ENCODE measurements at regions not wholly inside any gene's neighbourhood (a gene's known extent, or its start where the extent isn't known, plus 50 kb on each side); places are given as distances from the start of the nearest gene placed in this dataset.

DNA sequence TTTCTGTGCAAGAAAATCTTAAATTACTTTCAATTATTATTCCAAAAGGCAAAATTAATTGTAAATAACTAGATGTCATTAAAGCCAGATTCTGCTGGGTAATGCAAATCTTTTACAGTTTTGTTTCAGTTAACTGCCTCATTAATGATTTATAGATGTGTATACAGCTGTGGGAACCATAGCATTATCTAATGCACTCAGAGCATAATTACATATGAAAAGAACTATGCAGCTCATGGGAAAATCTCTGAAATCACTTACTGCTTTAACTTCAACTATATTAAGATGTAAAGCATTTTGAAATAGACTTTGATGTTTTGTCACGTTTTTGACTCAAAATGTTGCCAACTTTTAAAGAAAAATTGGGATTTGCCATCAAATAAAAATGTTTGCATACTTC, 630.3 kb upstream of the KLHL4 start:
- Histone ChIP-seq H3K27ac (no peak overlapping the region), H3K4me3 (ENCODE audit: low read depth, low read length) (no peak overlapping the region), H3K9me3 (ENCODE audit: severe bottlenecking) (no peaks in the 10 kb centered on the region), H3K27me3 (ENCODE audit: insufficient read depth, low read depth, severe bottlenecking) (peaks cover 5% of the 10 kb centered on the region), H3K36me3 (no peaks in the 10 kb centered on the region)
- no peak for DNase-seq
- TF ChIP-seq, protein P1, sequence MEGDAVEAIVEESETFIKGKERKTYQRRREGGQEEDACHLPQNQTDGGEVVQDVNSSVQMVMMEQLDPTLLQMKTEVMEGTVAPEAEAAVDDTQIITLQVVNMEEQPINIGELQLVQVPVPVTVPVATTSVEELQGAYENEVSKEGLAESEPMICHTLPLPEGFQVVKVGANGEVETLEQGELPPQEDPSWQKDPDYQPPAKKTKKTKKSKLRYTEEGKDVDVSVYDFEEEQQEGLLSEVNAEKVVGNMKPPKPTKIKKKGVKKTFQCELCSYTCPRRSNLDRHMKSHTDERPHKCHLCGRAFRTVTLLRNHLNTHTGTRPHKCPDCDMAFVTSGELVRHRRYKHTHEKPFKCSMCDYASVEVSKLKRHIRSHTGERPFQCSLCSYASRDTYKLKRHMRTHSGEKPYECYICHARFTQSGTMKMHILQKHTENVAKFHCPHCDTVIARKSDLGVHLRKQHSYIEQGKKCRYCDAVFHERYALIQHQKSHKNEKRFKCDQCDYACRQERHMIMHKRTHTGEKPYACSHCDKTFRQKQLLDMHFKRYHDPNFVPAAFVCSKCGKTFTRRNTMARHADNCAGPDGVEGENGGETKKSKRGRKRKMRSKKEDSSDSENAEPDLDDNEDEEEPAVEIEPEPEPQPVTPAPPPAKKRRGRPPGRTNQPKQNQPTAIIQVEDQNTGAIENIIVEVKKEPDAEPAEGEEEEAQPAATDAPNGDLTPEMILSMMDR (IDR thresholded peaks at IDR 0.05; ENCODE audit: low read depth, low read length), result no peak

DNA sequence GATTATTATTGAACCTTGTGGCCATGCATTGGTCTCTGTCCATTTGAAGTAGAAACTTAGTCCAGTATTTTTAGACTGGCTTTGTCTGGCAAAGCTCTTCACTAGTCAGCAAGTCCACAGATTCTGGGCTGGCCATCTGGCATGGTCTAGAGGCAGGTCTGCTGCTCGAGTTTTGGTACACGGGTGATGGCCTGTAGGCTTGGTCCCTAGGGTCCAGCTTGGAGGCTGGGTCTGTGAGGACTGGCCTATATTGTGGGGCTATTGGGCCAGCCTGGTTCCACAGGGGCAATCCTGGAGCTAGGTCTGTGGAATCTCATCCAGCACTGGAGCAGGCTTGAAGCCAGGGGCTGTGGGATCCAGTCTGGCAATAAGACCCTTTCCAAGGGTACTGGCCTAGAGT, 607.6 kb upstream of the KLHL4 start:
- Histone ChIP-seq H3K36me3 (no peaks in the 10 kb centered on the region), H3K4me3 (ENCODE audit: low read depth, low read length) (no peak overlapping the region), H3K9me3 (ENCODE audit: severe bottlenecking) (no peaks in the 10 kb centered on the region), H3K27ac (no peak overlapping the region), H3K27me3 (ENCODE audit: insufficient read depth, low read depth, severe bottlenecking) (peaks cover 4% of the 10 kb centered on the region)
- no peak for DNase-seq
- TF ChIP-seq, protein P1 (IDR thresholded peaks at IDR 0.05; ENCODE audit: low read depth, low read length), result no peak

DNA sequence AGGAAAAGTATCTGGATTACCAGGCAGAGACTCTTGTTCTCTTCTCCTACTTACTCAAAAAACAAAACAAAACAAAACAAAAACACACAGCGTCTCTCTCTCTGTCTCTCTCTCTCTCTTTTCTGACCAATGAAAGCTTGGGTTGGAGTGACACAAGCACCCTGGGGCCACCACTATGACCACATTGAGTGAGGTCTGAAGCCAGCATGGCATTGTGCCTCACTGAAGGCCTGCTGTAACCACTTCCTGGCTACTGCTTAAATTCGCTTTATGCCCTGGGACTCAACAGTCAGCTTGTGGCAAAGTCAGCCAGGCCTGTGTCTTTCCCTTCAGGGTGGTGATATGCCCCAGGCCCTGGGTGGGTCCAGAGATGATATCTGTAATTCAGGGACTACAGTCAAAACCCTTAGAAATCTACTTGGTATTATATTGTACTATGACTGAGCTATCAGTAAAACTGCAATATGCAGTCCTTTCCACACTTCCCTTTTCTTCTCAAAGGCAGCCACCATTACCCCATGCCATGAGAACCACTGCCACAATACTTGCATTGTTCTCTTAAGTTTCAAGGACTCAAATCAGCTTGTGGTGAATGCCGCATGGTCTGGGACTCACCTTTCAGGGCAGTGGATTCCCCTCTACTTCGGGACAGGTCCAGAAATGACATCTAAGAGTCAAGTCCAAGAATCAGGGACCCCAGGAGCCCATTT, 606.8 kb upstream of the KLHL4 start:
- Histone ChIP-seq H3K4me3 (ENCODE audit: low read depth, low read length) (no peak overlapping the region), H3K36me3 (no peaks in the 10 kb centered on the region), H3K27me3 (ENCODE audit: insufficient read depth, low read depth, severe bottlenecking) (peaks cover 4% of the 10 kb centered on the region), H3K9me3 (ENCODE audit: severe bottlenecking) (no peaks in the 10 kb centered on the region), H3K27ac (no peak overlapping the region)
- TF ChIP-seq, protein P1 (IDR thresholded peaks at IDR 0.05; ENCODE audit: low read depth, low read length), result no peak
- no peak for DNase-seq

DNA sequence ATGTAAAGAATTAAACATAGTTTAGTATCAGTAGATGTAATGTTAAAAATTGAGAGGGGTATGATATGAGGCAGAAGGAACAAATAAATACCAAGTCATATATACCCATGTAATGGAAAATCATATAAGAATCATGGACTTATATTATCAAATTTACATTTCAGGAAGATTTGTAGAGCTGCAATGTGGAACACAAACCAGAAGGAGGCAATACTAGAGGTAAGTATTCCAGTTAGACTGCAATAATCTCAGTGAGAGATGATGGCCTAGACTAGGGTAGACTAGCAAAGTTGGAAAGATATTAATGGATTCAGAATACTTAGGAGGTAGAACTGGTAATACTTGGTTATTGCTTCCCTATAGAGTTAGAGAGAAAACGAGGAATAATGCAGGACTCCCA, 603.0 kb upstream of the KLHL4 start:
- DNase-seq, result no peak
- Histone ChIP-seq H3K27ac (no peak overlapping the region), H3K9me3 (ENCODE audit: severe bottlenecking) (no peaks in the 10 kb centered on the region), H3K27me3 (ENCODE audit: insufficient read depth, low read depth, severe bottlenecking) (peaks cover 20% of the 10 kb centered on the region), H3K4me3 (ENCODE audit: low read depth, low read length) (no peak overlapping the region), H3K36me3 (no peaks in the 10 kb centered on the region)
- TF ChIP-seq, protein P1 (IDR thresholded peaks at IDR 0.05; ENCODE audit: low read depth, low read length), result no peak

GRCh38 chrX:86917959-86918358, 599.6 kb upstream of the KLHL4 start:
- no peaks in the 10 kb centered on the region for H3K9me3 ChIP-seq (ENCODE audit: severe bottlenecking)
- H3K27me3 ChIP-seq (ENCODE audit: insufficient read depth, low read depth, severe bottlenecking), result peaks cover 35% of the 10 kb centered on the region
- DNase-seq, result no peak
- H3K36me3 ChIP-seq, result no peaks in the 10 kb centered on the region
- H3K27ac ChIP-seq, result no peak overlapping the region
- TF ChIP-seq, protein P1 (IDR thresholded peaks at IDR 0.05; ENCODE audit: low read depth, low read length), result no peak
- H3K4me3 ChIP-seq (ENCODE audit: low read depth, low read length), result no peak overlapping the region

DNA sequence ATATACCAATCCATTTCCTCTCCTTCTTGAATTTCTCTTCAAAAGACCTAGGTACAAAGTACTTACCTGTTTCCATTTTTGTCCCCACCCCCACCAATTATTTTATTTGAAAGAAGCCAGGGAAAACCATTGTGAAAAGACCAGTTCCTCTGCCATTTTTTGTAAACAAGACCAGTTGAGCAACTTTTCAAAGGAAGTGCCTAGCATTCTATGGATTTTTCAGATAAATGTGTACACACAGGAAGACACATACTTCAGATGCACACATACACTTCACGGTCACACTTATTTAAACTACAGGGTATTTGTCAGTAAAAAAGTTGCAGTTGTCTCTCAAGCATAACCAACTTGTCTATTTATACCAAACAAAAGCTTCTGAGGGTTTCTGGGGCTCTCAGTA, 587.2 kb upstream of the KLHL4 start:
- DNase-seq, result no peak
- H3K27ac ChIP-seq, result no peak overlapping the region
- TF ChIP-seq, protein P1 (IDR thresholded peaks at IDR 0.05; ENCODE audit: low read depth, low read length), result no peak
- no peak overlapping the region for H3K4me3 ChIP-seq (ENCODE audit: low read depth, low read length)
- H3K27me3 ChIP-seq (ENCODE audit: insufficient read depth, low read depth, severe bottlenecking), result peaks cover 8% of the 10 kb centered on the region
- no peaks in the 10 kb centered on the region for H3K9me3 ChIP-seq (ENCODE audit: severe bottlenecking)
- H3K36me3 ChIP-seq, result no peaks in the 10 kb centered on the region
